HUES48 (cell line): ENCODE measurements at regions not wholly inside any gene's neighbourhood (a gene's known extent, or its start where the extent isn't known, plus 50 kb on each side); places are given as distances from the start of the nearest gene placed in this dataset.

Experiments
- H3K27ac ChIP-seq: one replicate; pipeline ENCODE4 v1.7.0; 2013; ENCODE audit warnings: low read depth, low read length, inconsistent platforms
- H3K27me3 ChIP-seq: 2 replicates; pipeline ENCODE4 v1.6.1; 2013; ENCODE audit warnings: mild to moderate bottlenecking, low read length; ENCODE audit not compliant: control insufficient read depth, insufficient read depth
- H3K36me3 ChIP-seq: 2 replicates; pipeline ENCODE4 v1.6.1; 2013; ENCODE audit warnings: low read length; ENCODE audit not compliant: control insufficient read depth, insufficient read depth
- H3K4me1 ChIP-seq: 2 replicates; pipeline ENCODE4 v1.6.1; 2013; ENCODE audit warnings: mild to moderate bottlenecking, low read length; ENCODE audit not compliant: control insufficient read depth, insufficient read depth
- H3K4me3 ChIP-seq: 2 replicates; pipeline ENCODE4 v1.5.1; 2013; ENCODE audit warnings: mild to moderate bottlenecking, low read depth, low read length
- H3K9ac ChIP-seq: 2 replicates; pipeline ENCODE4 v1.6.1; 2013; ENCODE audit warnings: mild to moderate bottlenecking, low read depth, low read length, moderate library complexity
- H3K9me3 ChIP-seq: 2 replicates; pipeline ENCODE4 v1.6.1; 2013; ENCODE audit warnings: low read length; ENCODE audit not compliant: control insufficient read depth, insufficient read depth

GRCh38 chr6:8240301-8240700 is 138.0 kb upstream of the EEF1E1 start:
- H3K4me3 ChIP-seq: no peak overlapping the region
- H3K4me1 ChIP-seq: peaks cover 13% of the 10 kb centered on the region; the same call in 1 of the 2 replicates
- H3K9me3 ChIP-seq: no peaks in the 10 kb centered on the region
- H3K9ac ChIP-seq: no peak overlapping the region
- H3K27me3 ChIP-seq: no peaks in the 10 kb centered on the region
- H3K36me3 ChIP-seq: no peaks in the 10 kb centered on the region
- H3K27ac ChIP-seq: no peak overlapping the region

- H3K4me3 ChIP-seq: no peak overlapping the region
- H3K27ac ChIP-seq: no peak overlapping the region
- no peak overlapping the region for H3K9ac ChIP-seq
- H3K9me3 ChIP-seq: no peaks in the 10 kb centered on the region
- peaks cover 13% of the 10 kb centered on the region; the same call in 1 of the 2 replicates for H3K4me1 ChIP-seq
- no peaks in the 10 kb centered on the region for H3K36me3 ChIP-seq
- H3K27me3 ChIP-seq: no peaks in the 10 kb centered on the region
These were observed 136.7 kb upstream of the EEF1E1 start for GRCh38 chr6:8238773-8239683.

- H3K4me1 ChIP-seq: peaks cover 10% of the 10 kb centered on the region; the same call in 1 of the 2 replicates
- no peaks in the 10 kb centered on the region for H3K36me3 ChIP-seq
- no peak overlapping the region for H3K27ac ChIP-seq
- no peaks in the 10 kb centered on the region for H3K27me3 ChIP-seq
- H3K9ac ChIP-seq: no peak overlapping the region
- no peak overlapping the region for H3K4me3 ChIP-seq
- H3K9me3 ChIP-seq: no peaks in the 10 kb centered on the region
These were observed 135.3 kb upstream of the EEF1E1 start for GRCh38 chr6:8237668-8238067.

GRCh38 chr6:8236956-8237355 is 134.6 kb upstream of the EEF1E1 start:
- Histone ChIP-seq H3K27me3 (no peaks in the 10 kb centered on the region), H3K4me1 (peaks cover 10% of the 10 kb centered on the region; the same call in 1 of the 2 replicates), H3K27ac (no peak overlapping the region), H3K4me3 (no peak overlapping the region), H3K36me3 (no peaks in the 10 kb centered on the region), H3K9ac (no peak overlapping the region), H3K9me3 (no peaks in the 10 kb centered on the region)

- Histone ChIP-seq H3K9me3 (no peaks in the 10 kb centered on the region), H3K27me3 (no peaks in the 10 kb centered on the region), H3K4me3 (no peak overlapping the region), H3K27ac (no peak overlapping the region), H3K36me3 (no peaks in the 10 kb centered on the region), H3K4me1 (peaks cover 11% of the 10 kb centered on the region), H3K9ac (no peak overlapping the region)
These were observed 132.0 kb upstream of the EEF1E1 start for GRCh38 chr6:8234321-8234720.

GRCh38 chr6:8231956-8232355 is 129.6 kb upstream of the EEF1E1 start:
- no peaks in the 10 kb centered on the region for H3K9me3 ChIP-seq
- H3K27ac ChIP-seq: no peak overlapping the region
- H3K36me3 ChIP-seq: no peaks in the 10 kb centered on the region
- H3K27me3 ChIP-seq: no peaks in the 10 kb centered on the region
- H3K4me3 ChIP-seq: no peak overlapping the region
- peaks cover 11% of the 10 kb centered on the region for H3K4me1 ChIP-seq
- H3K9ac ChIP-seq: no peak overlapping the region

GRCh38 chr6:8229915-8230756 is 127.8 kb upstream of the EEF1E1 start:
- no peaks in the 10 kb centered on the region for H3K9me3 ChIP-seq
- H3K36me3 ChIP-seq: no peaks in the 10 kb centered on the region
- H3K4me3 ChIP-seq: no peak overlapping the region
- peak overlapping the region; percentile 26 for H3K27ac ChIP-seq
- peaks cover 11% of the 10 kb centered on the region for H3K4me1 ChIP-seq
- no peak overlapping the region for H3K9ac ChIP-seq
- H3K27me3 ChIP-seq: no peaks in the 10 kb centered on the region

GRCh38 chr6:8225113-8225512 is 122.8 kb upstream of the EEF1E1 start:
- no peak overlapping the region for H3K9ac ChIP-seq
- no peaks in the 10 kb centered on the region for H3K9me3 ChIP-seq
- H3K4me3 ChIP-seq: no peak overlapping the region
- peaks cover 6% of the 10 kb centered on the region for H3K4me1 ChIP-seq
- no peaks in the 10 kb centered on the region for H3K36me3 ChIP-seq
- H3K27ac ChIP-seq: no peak overlapping the region
- H3K27me3 ChIP-seq: no peaks in the 10 kb centered on the region

- no peaks in the 10 kb centered on the region for H3K36me3 ChIP-seq
- no peaks in the 10 kb centered on the region for H3K9me3 ChIP-seq
- H3K4me1 ChIP-seq: peaks cover 3% of the 10 kb centered on the region; the same call in 1 of the 2 replicates
- no peak overlapping the region for H3K27ac ChIP-seq
- no peaks in the 10 kb centered on the region for H3K27me3 ChIP-seq
- H3K4me3 ChIP-seq: no peak overlapping the region
- no peak overlapping the region for H3K9ac ChIP-seq
These were observed 121.3 kb upstream of the EEF1E1 start for GRCh38 chr6:8223678-8224077.

- Histone ChIP-seq H3K4me3 (no peak overlapping the region), H3K9me3 (no peaks in the 10 kb centered on the region), H3K36me3 (no peaks in the 10 kb centered on the region), H3K27ac (no peak overlapping the region), H3K4me1 (peaks cover 3% of the 10 kb centered on the region; the same call in 1 of the 2 replicates), H3K9ac (no peak overlapping the region), H3K27me3 (no peaks in the 10 kb centered on the region)
These were observed 117.1 kb upstream of the EEF1E1 start for GRCh38 chr6:8219352-8219943.
